ENCODE measurements at regions not wholly inside any gene's neighbourhood (a gene's known extent, or its start where the extent isn't known, plus 50 kb on each side); places are given as distances from the start of the nearest gene placed in this dataset.

DNA sequence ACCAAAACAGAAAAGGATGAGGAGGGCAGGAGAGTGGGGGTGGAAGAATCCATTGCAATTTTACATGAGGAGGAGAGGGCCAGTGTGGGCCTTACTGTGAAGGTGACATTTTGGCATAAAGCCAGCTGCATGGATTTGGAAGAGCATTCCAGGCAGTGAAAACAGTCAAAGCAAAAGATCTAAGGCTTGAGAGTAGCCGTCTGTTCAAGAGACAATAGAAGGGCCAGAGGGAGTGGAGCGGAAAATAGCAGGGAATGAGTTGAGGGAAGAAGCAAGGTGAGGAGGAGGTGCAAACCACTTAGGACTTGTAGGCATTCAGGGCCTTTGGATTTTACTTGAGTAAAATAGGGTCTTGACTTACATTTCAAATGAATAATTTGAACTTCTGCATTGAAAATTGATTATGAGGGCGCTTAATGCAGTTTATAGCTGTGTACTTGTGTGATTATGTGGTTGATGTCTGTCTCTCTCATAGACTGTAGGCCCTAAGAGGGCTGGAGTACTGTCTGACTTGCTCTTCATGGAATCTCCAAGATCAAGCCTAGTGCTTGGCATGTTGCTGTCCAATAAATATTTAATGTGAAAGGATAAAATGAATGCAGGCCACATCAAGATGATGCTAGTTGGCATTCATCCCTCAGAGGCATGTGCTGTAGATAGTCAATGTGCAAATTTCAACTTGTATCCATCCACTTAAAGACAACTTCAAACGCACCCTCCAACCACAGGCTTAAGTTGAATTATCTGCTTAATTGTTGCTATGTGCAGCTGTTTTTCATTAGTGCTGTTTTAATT is 772.1 kb upstream of the RBFOX1 start:
- FAIRE-seq (no peak), DNase-seq (ENCODE audit: extremely low spot score, insufficient read length, low read depth) (no peak)

DNA sequence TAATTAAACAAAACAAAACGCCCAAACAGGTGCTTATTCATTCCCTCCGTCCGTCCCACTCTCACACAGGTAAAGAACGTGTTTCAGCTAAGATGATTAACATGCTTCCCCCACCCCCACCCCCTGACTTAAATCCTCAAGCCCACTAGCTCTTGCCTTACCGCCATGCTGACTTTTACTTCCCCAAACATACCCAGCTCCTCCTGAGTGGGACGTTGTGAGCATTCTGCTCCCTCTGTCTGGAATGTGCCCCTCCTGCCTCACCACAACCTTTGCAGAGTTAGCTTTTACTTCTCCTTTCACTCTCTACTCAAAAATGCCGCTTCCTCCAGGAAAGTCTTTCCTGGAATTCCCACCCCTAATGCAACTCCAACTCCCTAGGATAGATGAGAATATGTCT is 774.0 kb upstream of the RBFOX1 start:
- FAIRE-seq = no peak
- DNase-seq (ENCODE audit: extremely low spot score, insufficient read length, low read depth) = no peak

DNA sequence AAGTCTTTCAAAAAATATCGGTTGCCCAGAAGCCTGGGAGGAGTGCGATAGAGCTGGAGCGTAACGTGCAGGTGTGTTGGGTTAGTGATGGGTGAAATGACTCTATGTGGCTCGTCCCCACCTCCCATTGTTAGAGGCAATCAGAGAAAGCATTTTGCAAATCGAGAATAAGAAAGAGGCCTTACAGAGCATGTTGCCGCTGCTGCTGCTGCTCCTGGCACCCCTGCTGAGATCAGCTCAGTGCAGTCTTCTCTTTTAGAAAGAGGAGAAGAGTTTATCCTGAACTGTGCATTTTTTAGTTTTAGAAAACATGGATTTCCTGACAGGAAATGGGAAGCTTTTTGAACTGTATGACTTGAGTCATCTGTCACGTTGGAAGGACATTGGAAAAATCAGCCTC is 774.5 kb upstream of the RBFOX1 start:
- DNase-seq (ENCODE audit: extremely low spot score, insufficient read length, low read depth) = no peak
- FAIRE-seq = no peak

DNA sequence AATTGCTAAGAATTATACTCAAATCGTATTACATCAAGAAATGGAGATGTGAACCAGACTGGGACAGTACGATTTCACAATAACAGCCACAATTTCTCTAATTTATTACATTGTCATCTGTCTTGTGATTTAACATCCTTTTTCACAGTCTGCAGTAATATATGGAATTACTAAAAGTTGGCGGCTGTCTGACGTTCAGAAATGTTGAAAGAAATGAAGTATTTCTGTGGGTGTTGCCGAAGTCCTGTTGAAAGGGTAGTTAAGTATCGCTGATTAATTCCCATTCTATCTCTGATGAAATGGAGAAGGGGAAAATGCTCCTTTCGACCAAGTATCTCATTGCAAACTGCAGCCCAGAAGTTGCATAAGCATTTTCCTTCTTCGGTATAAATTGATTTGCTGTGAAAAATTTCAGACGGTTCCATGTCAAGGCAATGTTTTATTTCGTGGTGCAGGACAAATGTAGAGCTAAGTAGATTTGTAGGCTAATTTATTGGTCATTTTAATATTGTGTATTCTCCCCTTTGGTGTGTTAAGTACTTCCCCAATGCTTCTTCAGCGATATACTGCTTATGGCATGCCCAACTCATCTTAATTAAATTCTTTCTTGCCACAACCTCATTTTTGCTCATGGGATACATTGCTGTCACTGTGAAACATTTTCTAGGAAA is 775.2 kb upstream of the RBFOX1 start:
- FAIRE-seq (no peak), DNase-seq (ENCODE audit: extremely low spot score, insufficient read length, low read depth) (no peak)

DNA sequence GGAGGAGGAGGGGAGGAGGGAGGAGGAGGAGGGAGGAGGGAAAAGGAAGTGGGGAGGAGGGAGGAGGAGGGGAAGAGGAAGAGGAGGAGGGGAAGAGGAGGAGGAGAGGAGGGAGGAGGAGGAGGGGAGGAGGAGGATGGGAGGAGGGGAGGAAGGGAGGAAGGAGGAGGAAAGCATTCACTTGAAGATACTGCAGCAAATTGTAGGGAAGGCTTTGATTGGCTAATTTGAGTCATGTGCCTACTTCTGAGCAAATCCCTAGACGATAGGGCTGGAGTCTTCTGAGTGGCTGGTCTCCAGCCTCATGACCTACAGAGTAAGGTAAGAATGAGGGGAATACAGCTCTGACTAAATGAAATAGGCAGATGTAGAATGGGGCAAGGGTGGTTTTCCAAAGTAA is 783.2 kb upstream of the RBFOX1 start:
- no peak for DNase-seq (ENCODE audit: extremely low spot score, insufficient read length, low read depth)
- FAIRE-seq = no peak

DNA sequence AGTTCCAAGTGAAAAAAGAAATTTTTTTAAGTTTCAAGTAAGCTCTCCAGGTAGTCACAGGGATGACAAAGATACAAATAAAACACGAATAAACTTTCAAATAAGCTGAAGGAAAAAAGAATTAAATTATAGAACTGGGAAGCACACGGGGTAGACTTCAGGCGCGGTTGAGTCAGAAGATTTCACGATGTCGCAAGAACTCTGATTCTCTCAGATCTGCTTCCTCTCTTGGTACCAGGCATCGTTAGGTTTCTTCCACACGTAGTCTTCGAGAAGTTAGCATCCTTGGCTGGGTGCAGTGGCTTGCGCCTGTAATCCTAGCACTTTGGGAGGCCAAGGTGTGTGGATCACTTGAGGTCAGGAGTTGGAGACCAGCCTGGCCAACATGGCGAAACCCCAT is 784.1 kb upstream of the RBFOX1 start:
- FAIRE-seq (no peak), DNase-seq (ENCODE audit: extremely low spot score, insufficient read length, low read depth) (no peak)

DNA sequence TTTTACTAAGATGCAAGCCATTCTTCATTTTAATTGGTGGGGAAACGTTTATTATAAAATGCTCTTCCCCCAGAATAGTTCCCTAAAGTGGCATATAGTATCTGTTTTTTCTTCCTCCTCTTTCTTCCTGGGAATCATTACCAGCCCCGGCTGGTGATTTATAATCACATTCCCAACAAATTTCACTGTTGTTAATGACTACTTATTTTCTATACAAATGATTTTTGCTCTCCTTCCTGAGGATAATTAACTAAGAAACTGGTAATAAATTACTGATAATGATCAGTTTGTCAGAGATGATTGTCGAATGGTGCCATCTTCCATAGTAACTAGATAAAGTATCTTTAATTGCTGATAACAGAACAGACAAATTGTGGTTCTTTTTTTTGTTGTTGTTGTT is 785.5 kb upstream of the RBFOX1 start:
- FAIRE-seq = no peak
- no peak for DNase-seq (ENCODE audit: extremely low spot score, insufficient read length, low read depth)

DNA sequence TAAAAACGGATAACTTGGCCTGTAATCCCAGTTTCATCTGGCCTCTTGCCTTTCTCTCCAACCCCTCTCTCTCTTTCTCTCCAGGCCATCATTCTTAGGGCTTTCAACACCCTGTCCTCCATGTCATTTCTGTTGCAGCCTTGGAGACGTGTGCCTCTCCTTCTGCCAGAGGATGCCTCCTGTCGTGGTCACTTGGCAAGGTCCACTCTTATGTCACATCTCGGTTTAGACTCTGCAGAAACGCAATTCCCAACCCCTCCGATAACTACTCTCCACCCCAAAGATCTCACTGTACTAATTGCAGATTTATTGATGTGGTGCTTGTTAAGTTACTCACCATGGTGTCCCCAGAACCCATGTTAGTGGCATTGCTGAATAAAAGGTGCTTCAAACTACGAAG is 787.3 kb upstream of the RBFOX1 start:
- FAIRE-seq = no peak

DNA sequence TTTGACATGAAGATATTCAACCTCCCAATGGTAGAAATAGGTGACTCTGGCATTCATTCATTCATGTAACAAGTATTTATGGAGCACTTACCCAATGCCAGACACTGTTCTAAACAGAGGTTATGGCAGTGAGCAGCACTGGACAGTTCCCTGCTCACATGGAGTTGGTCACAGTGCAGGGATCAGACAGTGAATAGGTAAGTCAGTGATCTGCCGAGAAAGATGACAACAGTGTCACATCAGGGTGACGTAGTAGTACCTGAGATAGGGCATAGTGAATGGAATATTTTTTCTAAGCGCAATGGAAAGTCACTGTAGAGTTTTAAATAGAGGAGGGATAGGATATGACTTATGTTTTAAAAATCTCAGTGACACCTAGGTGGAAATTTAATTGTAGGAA is 791.4 kb upstream of the RBFOX1 start:
- DNase-seq (ENCODE audit: extremely low spot score, insufficient read length, low read depth) = no peak
- no peak for FAIRE-seq

More for the DNA sequence above, 787.3 kb upstream of the RBFOX1 start:
- DNase-seq (ENCODE audit: extremely low spot score, insufficient read length, low read depth) = no peak

DNA sequence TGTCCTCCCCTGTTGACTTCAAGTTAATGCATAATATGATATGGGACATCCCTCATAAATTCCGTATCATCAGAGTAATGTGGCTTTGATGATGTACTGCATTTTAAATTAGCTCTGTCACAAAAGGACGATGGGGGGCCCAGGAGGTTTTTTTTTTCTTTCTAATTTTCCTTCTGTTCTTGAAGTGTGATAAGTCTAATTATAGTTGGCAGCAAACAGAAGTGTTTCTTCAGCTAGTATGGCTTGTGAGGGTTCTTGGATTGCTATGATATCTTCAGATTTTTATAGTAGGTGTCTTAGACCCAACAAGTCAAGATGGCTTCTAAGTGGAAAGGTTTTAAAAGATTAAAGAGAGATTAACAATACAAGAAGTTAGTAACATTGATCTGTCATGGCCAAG is 796.2 kb upstream of the RBFOX1 start:
- FAIRE-seq (no peak), DNase-seq (ENCODE audit: extremely low spot score, insufficient read length, low read depth) (no peak)

DNA sequence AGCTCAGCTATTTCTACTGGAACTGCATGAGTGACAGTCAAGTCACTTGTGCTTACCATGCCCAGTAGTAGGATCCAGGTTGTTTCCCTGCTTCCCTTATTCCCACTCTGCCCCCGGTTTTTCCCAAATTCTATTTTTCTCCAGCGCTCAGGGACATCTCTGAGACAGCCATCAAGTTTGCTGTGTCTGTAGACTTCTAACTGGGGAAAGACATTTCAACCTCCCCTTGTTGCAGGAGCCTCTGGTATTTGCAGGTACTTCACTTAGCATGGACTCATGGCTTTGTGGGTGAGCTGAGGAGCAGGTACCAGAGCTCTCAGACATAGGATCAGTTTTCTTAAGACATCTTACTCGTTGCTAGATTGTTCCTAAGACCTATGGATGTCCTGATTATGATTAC is 801.6 kb upstream of the RBFOX1 start:
- DNase-seq (ENCODE audit: extremely low spot score, insufficient read length, low read depth) (no peak), FAIRE-seq (no peak)

DNA sequence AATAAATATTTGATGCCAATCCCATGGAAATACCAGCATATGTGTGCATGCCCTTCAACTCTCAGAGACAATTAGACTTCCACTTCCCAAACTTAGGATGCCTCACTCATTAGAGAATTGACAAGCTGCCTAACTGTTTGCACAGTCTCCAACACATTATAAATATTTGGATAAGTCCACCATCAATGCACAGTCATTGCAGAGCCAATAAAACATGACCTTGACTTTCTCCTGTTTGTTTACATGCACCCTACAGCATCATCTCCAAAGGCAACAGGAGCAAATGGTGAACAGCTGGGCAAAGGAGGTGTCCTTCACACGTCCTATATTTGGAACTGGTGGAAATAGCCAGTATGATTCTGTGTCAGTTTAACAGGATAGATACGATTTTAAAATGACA is 804.4 kb upstream of the RBFOX1 start:
- FAIRE-seq (no peak), DNase-seq (ENCODE audit: extremely low spot score, insufficient read length, low read depth) (no peak)

DNA sequence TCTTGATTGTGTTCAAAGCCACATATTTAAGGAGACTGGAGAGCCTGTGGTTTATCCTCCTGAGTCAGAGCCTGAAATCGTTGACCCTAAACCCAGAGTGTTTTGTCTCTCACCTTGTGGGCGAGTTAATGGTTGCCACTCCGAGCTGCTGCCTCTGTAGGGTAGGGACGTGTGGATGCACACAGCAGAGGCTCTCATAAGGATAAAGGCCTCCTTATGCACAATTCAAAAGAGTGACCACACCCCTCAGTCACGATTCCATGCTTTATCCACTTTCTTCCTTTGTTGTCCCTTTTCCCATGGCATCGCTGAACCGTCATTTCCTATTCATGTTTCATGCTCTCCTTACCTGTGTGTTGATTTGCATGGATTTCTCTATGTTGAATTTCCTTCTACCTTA is 805.0 kb upstream of the RBFOX1 start:
- DNase-seq (ENCODE audit: extremely low spot score, insufficient read length, low read depth) = no peak
- FAIRE-seq = no peak

DNA sequence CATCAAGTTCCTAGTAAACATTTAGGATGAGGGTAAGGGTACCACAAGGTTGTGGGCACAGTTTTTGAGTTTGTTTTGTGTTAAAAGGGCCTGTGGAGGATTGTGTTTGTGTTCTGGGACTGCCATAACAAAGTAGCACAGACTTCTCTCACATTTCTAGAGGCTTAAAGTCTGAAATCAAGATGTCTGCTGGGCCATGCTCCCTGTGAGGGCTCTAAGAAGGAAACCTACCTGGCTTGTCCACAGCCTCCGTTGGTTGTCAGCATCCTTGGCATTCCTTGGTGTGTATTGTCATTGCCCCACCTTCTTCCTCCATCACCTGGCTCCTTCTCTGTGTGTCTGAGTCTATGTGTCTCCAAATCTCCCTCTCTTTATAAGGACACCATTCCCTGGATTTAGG is 808.1 kb upstream of the RBFOX1 start:
- FAIRE-seq (no peak), DNase-seq (ENCODE audit: extremely low spot score, insufficient read length, low read depth) (no peak)

DNA sequence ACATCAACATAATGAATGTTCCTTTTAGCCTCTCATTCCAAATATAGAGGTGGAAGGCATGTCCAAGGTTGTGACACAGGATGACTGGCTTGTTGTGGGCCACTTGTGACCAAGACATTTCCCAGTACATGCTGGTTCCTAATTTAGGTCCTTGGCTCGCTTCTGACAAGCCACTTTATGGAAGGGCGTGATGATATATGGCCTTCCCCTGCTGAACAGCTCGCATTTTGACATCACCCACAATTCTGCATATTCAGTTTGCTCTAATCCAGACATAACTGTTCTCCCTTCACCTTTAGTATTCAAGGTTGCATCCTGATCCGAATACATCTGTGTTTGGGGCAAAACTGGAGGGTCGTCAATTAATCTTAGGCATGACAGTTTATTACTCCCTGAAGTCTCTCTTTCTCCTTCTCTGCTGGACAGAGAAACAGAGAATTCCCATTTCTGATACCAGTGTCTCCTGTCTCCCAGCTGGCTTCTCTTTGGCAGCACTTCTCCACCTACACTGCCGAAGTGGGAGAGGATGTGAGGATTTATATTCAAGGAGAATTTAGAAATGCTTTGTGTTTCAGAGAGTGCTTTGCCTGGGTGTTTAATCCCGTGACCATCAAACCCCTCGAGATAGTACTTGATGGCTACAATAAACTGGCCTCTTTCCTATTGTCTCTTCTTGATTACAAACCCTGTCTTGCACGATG is 815.5 kb upstream of the RBFOX1 start:
- DNase-seq (ENCODE audit: extremely low spot score, insufficient read length, low read depth) = no peak
- no peak for FAIRE-seq

DNA sequence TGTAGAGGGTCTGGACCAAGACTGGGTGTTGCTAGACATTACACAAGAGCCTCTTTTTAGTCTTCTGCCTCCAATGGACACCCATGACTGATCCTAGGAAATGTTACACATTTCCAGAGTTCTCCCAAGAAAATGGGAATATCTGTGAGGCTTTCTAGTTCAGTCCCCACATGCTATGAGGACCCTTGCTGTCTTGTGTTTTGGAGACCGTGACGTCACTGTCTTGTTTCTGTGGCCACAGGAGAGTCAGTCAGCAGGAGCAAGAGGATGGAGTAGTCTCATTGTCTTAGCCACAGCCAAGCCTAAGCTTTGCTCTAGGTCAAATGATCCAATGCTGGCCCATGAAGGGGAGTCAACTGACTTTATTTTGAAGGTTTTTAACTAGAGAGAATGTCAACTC is 820.1 kb upstream of the RBFOX1 start:
- DNase-seq (ENCODE audit: extremely low spot score, insufficient read length, low read depth) (no peak), FAIRE-seq (no peak)

DNA sequence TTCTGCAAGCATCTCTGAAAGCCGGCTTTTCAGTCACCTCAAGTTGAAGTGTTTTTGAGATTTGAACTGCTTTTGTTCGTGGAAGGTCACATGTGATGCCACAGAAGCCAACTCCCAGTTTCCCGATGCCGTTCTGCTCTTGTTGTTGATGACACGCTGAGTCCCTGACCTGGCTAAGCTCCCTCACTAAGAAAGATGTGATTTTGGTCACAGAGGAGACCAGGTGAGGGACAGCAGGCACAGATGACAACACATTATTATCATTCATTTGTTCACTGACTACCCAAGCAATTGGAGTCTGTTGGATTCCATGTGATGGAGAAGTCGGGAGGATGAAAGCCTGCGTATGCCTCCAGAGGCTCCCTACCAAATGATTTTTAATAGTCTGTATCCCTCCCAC is 822.4 kb upstream of the RBFOX1 start:
- no peak for DNase-seq (ENCODE audit: extremely low spot score, insufficient read length, low read depth)
- no peak for FAIRE-seq

DNA sequence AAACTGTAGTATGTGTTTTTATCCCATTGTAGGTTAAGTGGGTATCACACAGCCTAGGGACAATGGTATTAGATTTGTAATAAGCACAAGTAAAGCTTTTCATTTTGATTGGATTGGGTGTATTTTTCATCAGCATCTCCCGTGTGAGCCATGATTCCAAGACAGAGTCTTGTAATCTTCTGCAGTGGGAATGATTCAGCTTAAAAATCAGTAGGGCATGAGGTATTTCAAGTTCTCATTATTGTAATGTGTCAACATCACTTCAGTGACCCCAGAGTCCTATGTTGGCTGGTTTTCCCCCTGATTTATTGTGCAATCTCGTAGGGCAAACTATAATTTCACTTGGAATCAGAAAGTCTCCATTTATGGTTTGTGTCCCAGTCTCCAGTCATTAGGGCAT is 833.2 kb upstream of the RBFOX1 start:
- no peak for DNase-seq (ENCODE audit: extremely low spot score, insufficient read length, low read depth)
- FAIRE-seq = no peak

DNA sequence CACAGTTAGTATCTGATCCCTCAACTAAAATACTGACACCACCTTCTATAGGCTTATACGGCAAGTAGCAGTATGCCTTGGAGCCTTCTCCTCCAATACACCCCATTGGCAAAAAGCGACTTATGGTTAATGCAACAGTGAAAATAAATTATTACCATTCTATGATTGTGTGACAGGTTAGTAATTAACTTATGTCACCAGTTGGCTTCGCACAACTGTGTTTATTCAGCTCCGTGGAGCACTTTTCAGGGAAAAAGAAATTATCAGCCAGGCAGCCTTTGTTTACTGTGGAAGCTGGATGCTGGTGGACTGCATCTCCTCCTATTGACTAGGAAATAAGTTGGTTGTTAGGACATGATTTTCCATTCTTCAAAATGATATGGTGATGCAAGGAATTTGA is 833.8 kb upstream of the RBFOX1 start:
- FAIRE-seq (no peak), DNase-seq (ENCODE audit: extremely low spot score, insufficient read length, low read depth) (no peak)

DNA sequence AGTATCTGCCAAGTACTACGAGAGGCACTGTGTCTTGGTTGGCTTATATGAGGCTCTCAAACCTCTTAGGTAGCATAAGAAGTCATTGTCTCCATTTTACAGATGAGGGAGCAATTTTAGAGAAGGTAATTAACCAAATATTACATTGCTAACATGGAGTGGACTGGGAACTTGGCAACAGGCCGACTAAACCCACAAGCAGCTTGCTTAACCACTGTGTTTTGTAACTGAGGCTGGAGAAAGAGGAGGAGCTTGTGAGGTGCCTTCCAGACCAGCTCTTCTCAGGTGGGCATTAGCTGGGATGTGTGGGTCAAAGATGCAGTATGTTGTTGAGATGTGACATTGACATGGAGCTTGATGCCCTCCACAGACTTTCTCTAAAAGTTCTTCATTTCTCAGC is 835.6 kb upstream of the RBFOX1 start:
- DNase-seq (ENCODE audit: extremely low spot score, insufficient read length, low read depth) (no peak), FAIRE-seq (no peak)

DNA sequence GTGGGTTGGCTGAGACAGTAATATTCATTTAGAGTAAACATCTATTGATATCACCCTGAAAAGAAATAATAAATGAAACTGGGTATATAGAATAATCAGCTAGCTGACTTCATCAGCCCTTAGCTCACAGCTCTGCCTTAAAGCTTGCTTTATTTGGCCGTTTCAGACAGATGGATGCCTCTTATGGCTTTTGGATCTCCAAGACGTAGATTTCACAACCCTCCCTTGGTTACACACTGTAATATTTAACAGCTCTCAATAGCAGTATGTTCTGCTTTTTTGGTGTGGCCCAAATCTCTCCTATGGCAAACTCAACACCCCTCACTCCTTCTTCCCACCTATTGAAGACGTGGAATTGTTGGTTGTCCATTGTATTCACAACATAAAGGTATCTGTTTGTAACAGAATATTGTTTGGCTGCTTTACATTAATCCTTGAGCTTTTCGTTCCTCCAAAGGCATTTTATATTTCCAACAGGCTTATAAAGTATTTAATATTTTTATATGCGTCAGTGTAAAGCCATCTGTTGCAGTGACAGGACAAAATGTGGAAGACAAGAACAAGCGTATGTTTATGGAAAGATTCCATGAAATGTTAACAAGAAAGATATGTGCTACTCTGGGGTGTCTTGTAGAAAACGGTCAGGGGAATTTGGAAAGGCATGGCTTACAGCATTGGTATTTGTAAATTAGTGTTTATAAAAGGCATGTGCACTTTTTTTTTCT is 837.0 kb upstream of the RBFOX1 start:
- FAIRE-seq (no peak), DNase-seq (ENCODE audit: extremely low spot score, insufficient read length, low read depth) (no peak)
